HepG2 (cell line): ENCODE measurements at regions not wholly inside any gene's neighbourhood (a gene's known extent, or its start where the extent isn't known, plus 50 kb on each side); places are given as distances from the start of the nearest gene placed in this dataset.

ENCODE experiments used
- ATAC-seq: fragments of 200-7000 bp; cut with Tn5 transposase; 3 replicates; pipeline ENCODE4 v1.9.1; 2020; ENCODE audit warnings: mild to moderate bottlenecking, moderate library complexity
- BruUV-seq: library from RNA; stranded (reverse); fragments of 400-500 nt; replicated peaks from 2 replicates; lab custom pipeline; 2021; lab: Mats Ljungman, UMichigan
- CTCF ChIA-PET: fragments of 300-600 bp; formaldehyde crosslinking; extraction: SDS; loops from one replicate; lab custom pipeline; 2021; ENCODE audit warnings: low total read pairs, inconsistent platforms, low intra/inter-chr PET ratio; lab: Yijun Ruan, JAX
- POLR2A ChIA-PET: fragments of 350-600 bp; sonication (Branson Sonifier 250); formaldehyde crosslinking; loops from one replicate; lab custom pipeline; 2020; ENCODE audit warnings: antibody characterized with exemption, inconsistent platforms; lab: Yijun Ruan, JAX
- DNase-seq: peaks from one replicate; pipeline ENCODE4 v3.0.0-alpha.2; 2015; ENCODE audit warnings: low spot score
- FAIRE-seq: peaks from 3 replicates; lab custom pipeline; 2011; peaks lifted over from hg19 to GRCh38; lab: Jason Lieb, UNC
- H2AFZ ChIP-seq: one replicate; pipeline ENCODE4 v1.6.1; 2011; ENCODE audit warnings: low read length, inconsistent platforms
- H3K27ac ChIP-seq: fragments of 300-600 bp; 3 replicates; pipeline ENCODE4 v1.8.0; 2011; ENCODE audit warnings: mixed run types, mild to moderate bottlenecking, mixed read lengths, low read length, inconsistent platforms; ENCODE audit not compliant: insufficient read depth; ENCODE audit errors: extremely low read length
- H3K27me3 ChIP-seq, 2 experiments: fragments of 200-600 bp in 1 of 2; 2 replicates in 1 of 2; 3 replicates in 1 of 2; pipeline versions ENCODE4 v1.6.0 to v1.8.0; 2011; ENCODE audit warnings: low read length in 2 of 2, mild to moderate bottlenecking in 2 of 2, moderate library complexity in 2 of 2, inconsistent platforms in 1 of 2; ENCODE audit not compliant: insufficient read depth in 2 of 2, control insufficient read depth in 1 of 2
- H3K36me3 ChIP-seq, 2 experiments: fragments of 200-600 bp in 1 of 2; replicated peaks in 1 of 2; 2 replicates in 1 of 2; 3 replicates in 1 of 2; pipeline versions ENCODE4 v1.5.1 to v1.8.0; 2011; ENCODE audit warnings: low read length in 2 of 2, inconsistent platforms in 1 of 2; ENCODE audit not compliant: insufficient read depth in 2 of 2, control insufficient read depth in 1 of 2
- H3K4me1 ChIP-seq: 2 replicates; pipeline ENCODE4 v1.5.1; 2012; ENCODE audit warnings: low read length, inconsistent platforms; ENCODE audit not compliant: insufficient read depth
- H3K4me2 ChIP-seq: 2 replicates; pipeline ENCODE4 v1.6.0; 2011; ENCODE audit warnings: low read depth, low read length, inconsistent platforms
- H3K4me3 ChIP-seq, 3 experiments: fragments of 200-600 bp in 1 of 3; sonication (generic), shearing (Covaris generic) in 1 of 3; replicated peaks in 1 of 3; 2 replicates each; pipeline ENCODE4 v1.5.1; 2011 to 2016; ENCODE audit warnings: low read length in 3 of 3, inconsistent platforms in 2 of 3, low read depth in 2 of 3, mild to moderate bottlenecking in 2 of 3, control low read depth in 1 of 3, mixed read lengths in 1 of 3; ENCODE audit not compliant: insufficient read depth in 1 of 3
- H3K79me2 ChIP-seq: one replicate; pipeline ENCODE4 v1.6.1; 2011; ENCODE audit warnings: low read length, inconsistent platforms; ENCODE audit not compliant: insufficient read depth
- H3K9ac ChIP-seq: 2 replicates; pipeline ENCODE4 v1.6.0; 2011; ENCODE audit warnings: mild to moderate bottlenecking, low read depth, low read length, inconsistent platforms; ENCODE audit not compliant: insufficient read depth
- H3K9me3 ChIP-seq: 2 replicates; pipeline ENCODE4 v1.5.1; 2012; ENCODE audit warnings: mild to moderate bottlenecking, low read length
- H4K20me1 ChIP-seq: 2 replicates; pipeline ENCODE4 v1.6.0; 2011; ENCODE audit warnings: inconsistent platforms, mild to moderate bottlenecking, low read length, moderate library complexity; ENCODE audit not compliant: insufficient read depth
- KLF16 ChIP-seq, 2 experiments: sonication (generic) in 1 of 2; formaldehyde crosslinking in 1 of 2; IDR thresholded peaks; 2 replicates each; pipeline versions ENCODE4 v1.6.1 to v1.8.0; 2016 to 2023; ENCODE audit warnings: missing genetic modification reagents in 2 of 2, missing compliant biosample characterization in 1 of 2
- MAFG ChIP-seq: sonication (generic); formaldehyde crosslinking; IDR thresholded peaks from 2 replicates; pipeline ENCODE4 v1.5.1; 2020; ENCODE audit warnings: mild to moderate bottlenecking, missing genetic modification reagents
- NFE2L2 ChIP-seq: fragments of 150-350 bp; IDR thresholded peaks from 2 replicates; pipeline ENCODE4 v1.6.1; 2014; ENCODE audit warnings: low read length
- RBM22 ChIP-seq: fragments of 200-400 bp; formaldehyde crosslinking; optimal IDR thresholded peaks from 2 replicates; pipeline ENCODE3; 2017; ENCODE audit warnings: mild to moderate bottlenecking, low read length, moderate library complexity
- RNF2 ChIP-seq: fragments of 450-650 bp; conservative IDR thresholded peaks from 2 replicates; pipeline ENCODE4 v1.6.1; 2016; ENCODE audit warnings: low read depth
- RXRA ChIP-seq: sonication (generic); formaldehyde crosslinking; IDR thresholded peaks from 2 replicates; pipeline ENCODE4 v1.5.1; 2020; ENCODE audit warnings: missing genetic modification reagents
- SIX1 ChIP-seq: sonication (generic); formaldehyde crosslinking; IDR thresholded peaks from 2 replicates; pipeline ENCODE4 v1.4.0; 2020; ENCODE audit warnings: missing genetic modification reagents, borderline replicate concordance
- ZFP36L1 ChIP-seq: sonication (generic); formaldehyde crosslinking; IDR thresholded peaks from 2 replicates; pipeline ENCODE4 v1.8.0; 2022; ENCODE audit warnings: mild to moderate bottlenecking, missing genetic modification reagents, moderate library complexity
- ZNF224 ChIP-seq: sonication (generic); formaldehyde crosslinking; IDR thresholded peaks from 2 replicates; pipeline ENCODE4 v1.5.0; 2020; ENCODE audit warnings: mild to moderate bottlenecking, missing genetic modification reagents
- ZNF263 ChIP-seq: sonication (generic); formaldehyde crosslinking; IDR thresholded peaks from 2 replicates; pipeline ENCODE4 v1.4.0; 2020; ENCODE audit warnings: missing genetic modification reagents
- ZNF44 ChIP-seq: sonication (generic); formaldehyde crosslinking; IDR thresholded peaks from 2 replicates; pipeline ENCODE4 v1.5.1; 2020; ENCODE audit warnings: mild to moderate bottlenecking, missing genetic modification reagents
- in situ Hi-C: cut with HindIII; loops from 2 replicates; pipeline ENCODE4 v1.10.0; 2017; ENCODE audit warnings: low pct_unique_long_range_greater_than_20kb; ENCODE audit not compliant: extremely low pct_ligation_motif_present
- intact Hi-C: fragments of 100-400 bp; cut with micrococcal nuclease; formaldehyde crosslinking; loops from one replicate; pipeline ENCODE4 v1.10.0; 2022; ENCODE audit not compliant: unreplicated experiment
- TF ChIP-seq, protein P1 (sequence below): sonication (generic); formaldehyde crosslinking; IDR thresholded peaks from 2 replicates; pipeline ENCODE4 v1.4.0; 2020; ENCODE audit warnings: missing genetic modification reagents, borderline replicate concordance
- TF ChIP-seq, protein P2 (sequence below): sonication (generic); formaldehyde crosslinking; IDR thresholded peaks from 2 replicates; pipeline ENCODE4 v1.5.1; 2020; ENCODE audit warnings: missing genetic modification reagents, mild to moderate bottlenecking, borderline replicate concordance
- TF ChIP-seq, protein P3 (sequence below): sonication (generic); formaldehyde crosslinking; IDR thresholded peaks from 2 replicates; pipeline ENCODE4 v1.4.0; 2020; ENCODE audit warnings: missing genetic modification reagents

DNA sequence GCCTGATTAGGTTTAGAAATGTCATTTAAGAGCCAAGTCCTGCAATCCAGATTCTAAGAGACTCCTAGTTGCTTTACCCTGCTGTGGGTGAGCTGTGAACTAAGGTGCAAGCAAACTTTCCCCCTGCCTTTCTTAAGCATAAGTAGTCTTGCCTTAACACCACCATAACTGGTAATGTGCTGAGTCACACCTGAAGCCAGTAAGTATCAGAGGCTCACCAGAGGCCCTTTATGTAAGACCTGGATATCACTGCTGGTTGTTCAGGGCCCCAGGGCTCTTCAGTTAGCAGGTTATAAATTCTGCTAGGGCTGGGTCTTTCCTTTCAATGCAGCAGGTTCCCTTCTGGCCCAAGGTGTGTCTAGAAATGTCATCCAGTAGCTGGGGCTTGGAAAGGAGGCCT is 509.9 kb downstream of the VGLL3 start:
- ATAC-seq, result no peak
- intact Hi-C loops, result no loop called here

DNA sequence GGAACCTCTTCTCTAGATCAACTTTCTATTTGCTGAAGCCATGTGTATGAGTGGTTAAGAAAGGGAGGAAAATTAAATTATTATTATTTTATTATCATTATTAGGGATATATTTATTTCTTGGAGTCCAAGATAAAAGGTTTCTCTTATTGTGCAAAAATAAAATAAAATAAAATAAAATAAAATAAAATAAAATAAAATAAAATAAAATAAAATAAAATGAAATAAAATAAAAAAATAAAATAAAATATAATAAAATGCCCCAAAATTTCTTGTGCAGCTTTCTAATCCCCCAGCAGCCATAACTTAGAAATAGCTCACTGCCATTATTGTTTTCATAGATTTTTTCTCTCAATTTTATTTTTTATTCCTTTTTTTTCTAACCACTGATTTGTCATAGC is 526.8 kb downstream of the VGLL3 start:
- intact Hi-C loops (no loop called here), in situ Hi-C loops (no loop called here)
- no peaks in the 10 kb centered on the region for H4K20me1 ChIP-seq
- DNase-seq, result no peak
- no peaks in the 10 kb centered on the region for H3K36me3 ChIP-seq
- H3K9ac ChIP-seq, result no peak overlapping the region
- no peak overlapping the region for H3K4me2 ChIP-seq
- ATAC-seq, result no peak
- POLR2A ChIA-PET, result no interaction called here
- no peak overlapping the region for H3K4me3 ChIP-seq
- no TSS peak for BruUV-seq
- no peaks in the 10 kb centered on the region for H3K4me1 ChIP-seq
- H3K27me3 ChIP-seq, result no peaks in the 10 kb centered on the region
- FAIRE-seq, result no peak
- no peaks in the 10 kb centered on the region for H3K79me2 ChIP-seq
- CTCF ChIA-PET, result no interaction called here
- H3K9me3 ChIP-seq, result no peaks in the 10 kb centered on the region
- no peak overlapping the region for H3K27ac ChIP-seq
- no peak overlapping the region for H2AFZ ChIP-seq
- TF ChIP-seq SIX1, result no peak
- no peak for TF ChIP-seq KLF16 (CRISPR knock-in tag; IDR thresholded peaks at IDR 0.05)
- TF ChIP-seq ZNF263 (CRISPR knock-in tag), result no peak
- TF ChIP-seq, protein P1, sequence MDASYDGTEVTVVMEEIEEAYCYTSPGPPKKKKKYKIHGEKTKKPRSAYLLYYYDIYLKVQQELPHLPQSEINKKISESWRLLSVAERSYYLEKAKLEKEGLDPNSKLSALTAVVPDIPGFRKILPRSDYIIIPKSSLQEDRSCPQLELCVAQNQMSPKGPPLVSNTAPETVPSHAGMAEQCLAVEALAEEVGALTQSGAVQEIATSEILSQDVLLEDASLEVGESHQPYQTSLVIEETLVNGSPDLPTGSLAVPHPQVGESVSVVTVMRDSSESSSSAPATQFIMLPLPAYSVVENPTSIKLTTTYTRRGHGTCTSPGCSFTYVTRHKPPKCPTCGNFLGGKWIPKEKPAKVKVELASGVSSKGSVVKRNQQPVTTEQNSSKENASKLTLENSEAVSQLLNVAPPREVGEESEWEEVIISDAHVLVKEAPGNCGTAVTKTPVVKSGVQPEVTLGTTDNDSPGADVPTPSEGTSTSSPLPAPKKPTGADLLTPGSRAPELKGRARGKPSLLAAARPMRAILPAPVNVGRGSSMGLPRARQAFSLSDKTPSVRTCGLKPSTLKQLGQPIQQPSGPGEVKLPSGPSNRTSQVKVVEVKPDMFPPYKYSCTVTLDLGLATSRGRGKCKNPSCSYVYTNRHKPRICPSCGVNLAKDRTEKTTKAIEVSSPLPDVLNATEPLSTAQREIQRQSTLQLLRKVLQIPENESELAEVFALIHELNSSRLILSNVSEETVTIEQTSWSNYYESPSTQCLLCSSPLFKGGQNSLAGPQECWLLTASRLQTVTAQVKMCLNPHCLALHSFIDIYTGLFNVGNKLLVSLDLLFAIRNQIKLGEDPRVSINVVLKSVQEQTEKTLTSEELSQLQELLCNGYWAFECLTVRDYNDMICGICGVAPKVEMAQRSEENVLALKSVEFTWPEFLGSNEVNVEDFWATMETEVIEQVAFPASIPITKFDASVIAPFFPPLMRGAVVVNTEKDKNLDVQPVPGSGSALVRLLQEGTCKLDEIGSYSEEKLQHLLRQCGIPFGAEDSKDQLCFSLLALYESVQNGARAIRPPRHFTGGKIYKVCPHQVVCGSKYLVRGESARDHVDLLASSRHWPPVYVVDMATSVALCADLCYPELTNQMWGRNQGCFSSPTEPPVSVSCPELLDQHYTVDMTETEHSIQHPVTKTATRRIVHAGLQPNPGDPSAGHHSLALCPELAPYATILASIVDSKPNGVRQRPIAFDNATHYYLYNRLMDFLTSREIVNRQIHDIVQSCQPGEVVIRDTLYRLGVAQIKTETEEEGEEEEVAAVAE (CRISPR knock-in tag), result no peak
- TF ChIP-seq, protein P2, sequence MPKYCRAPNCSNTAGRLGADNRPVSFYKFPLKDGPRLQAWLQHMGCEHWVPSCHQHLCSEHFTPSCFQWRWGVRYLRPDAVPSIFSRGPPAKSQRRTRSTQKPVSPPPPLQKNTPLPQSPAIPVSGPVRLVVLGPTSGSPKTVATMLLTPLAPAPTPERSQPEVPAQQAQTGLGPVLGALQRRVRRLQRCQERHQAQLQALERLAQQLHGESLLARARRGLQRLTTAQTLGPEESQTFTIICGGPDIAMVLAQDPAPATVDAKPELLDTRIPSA (CRISPR knock-in tag), result no peak
- no peak for TF ChIP-seq ZNF224 (CRISPR knock-in tag)
- TF ChIP-seq, protein P3, sequence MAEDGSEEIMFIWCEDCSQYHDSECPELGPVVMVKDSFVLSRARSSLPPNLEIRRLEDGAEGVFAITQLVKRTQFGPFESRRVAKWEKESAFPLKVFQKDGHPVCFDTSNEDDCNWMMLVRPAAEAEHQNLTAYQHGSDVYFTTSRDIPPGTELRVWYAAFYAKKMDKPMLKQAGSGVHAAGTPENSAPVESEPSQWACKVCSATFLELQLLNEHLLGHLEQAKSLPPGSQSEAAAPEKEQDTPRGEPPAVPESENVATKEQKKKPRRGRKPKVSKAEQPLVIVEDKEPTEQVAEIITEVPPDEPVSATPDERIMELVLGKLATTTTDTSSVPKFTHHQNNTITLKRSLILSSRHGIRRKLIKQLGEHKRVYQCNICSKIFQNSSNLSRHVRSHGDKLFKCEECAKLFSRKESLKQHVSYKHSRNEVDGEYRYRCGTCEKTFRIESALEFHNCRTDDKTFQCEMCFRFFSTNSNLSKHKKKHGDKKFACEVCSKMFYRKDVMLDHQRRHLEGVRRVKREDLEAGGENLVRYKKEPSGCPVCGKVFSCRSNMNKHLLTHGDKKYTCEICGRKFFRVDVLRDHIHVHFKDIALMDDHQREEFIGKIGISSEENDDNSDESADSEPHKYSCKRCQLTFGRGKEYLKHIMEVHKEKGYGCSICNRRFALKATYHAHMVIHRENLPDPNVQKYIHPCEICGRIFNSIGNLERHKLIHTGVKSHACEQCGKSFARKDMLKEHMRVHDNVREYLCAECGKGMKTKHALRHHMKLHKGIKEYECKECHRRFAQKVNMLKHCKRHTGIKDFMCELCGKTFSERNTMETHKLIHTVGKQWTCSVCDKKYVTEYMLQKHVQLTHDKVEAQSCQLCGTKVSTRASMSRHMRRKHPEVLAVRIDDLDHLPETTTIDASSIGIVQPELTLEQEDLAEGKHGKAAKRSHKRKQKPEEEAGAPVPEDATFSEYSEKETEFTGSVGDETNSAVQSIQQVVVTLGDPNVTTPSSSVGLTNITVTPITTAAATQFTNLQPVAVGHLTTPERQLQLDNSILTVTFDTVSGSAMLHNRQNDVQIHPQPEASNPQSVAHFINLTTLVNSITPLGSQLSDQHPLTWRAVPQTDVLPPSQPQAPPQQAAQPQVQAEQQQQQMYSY (CRISPR knock-in tag), result no peak
- TF ChIP-seq RBM22, result no peak
- no peak for TF ChIP-seq RNF2
- TF ChIP-seq ZFP36L1 (CRISPR knock-in tag), result no peak

More for the DNA sequence above, 509.9 kb downstream of the VGLL3 start:
- no peaks in the 10 kb centered on the region for H3K9me3 ChIP-seq
- no peak overlapping the region for H3K9ac ChIP-seq
- H3K27ac ChIP-seq, result no peak overlapping the region
- no TSS peak for BruUV-seq
- no peaks in the 10 kb centered on the region for H3K4me1 ChIP-seq
- H3K27me3 ChIP-seq, result no peaks in the 10 kb centered on the region
- H3K79me2 ChIP-seq, result no peaks in the 10 kb centered on the region
- no peak for DNase-seq
- in situ Hi-C loops, result no loop called here
- ChIA-PET POLR2A (no interaction called here), CTCF (no interaction called here)
- no peaks in the 10 kb centered on the region for H4K20me1 ChIP-seq
- H3K4me2 ChIP-seq, result no peak overlapping the region
- H3K36me3 ChIP-seq, result no peaks in the 10 kb centered on the region
- FAIRE-seq, result no peak
- no peak overlapping the region for H3K4me3 ChIP-seq
- TF ChIP-seq MAFG (CRISPR knock-in tag) (no peak), RXRA (CRISPR knock-in tag) (no peak), ZNF44 (CRISPR knock-in tag) (no peak), NFE2L2 (peak; percentile 60)
- no peak overlapping the region for H2AFZ ChIP-seq
